Uterus (tissue), 2 donors: ENCODE measurements at regions not wholly inside any gene's neighbourhood (a gene's known extent, or its start where the extent isn't known, plus 50 kb on each side); places are given as distances from the start of the nearest gene placed in this dataset.

ENCODE experiments used
- CTCF ChIP-seq, 4 experiments: fragments of 200-600 bp in 2 of 4; fragments of 450-650 bp in 2 of 4; sonication (generic) in 2 of 4; IDR thresholded peaks; one replicate each; pipeline ENCODE4 v1.5.1; 2016 to 2019; ENCODE audit warnings: antibody characterized with exemption in 4 of 4, mild to moderate bottlenecking in 2 of 4, moderate library complexity in 1 of 4
- POLR2A ChIP-seq, 2 donors: fragments of 450-650 bp; IDR thresholded peaks; one replicate each; pipeline ENCODE4 v1.6.1; 2016; ENCODE audit warnings: antibody characterized with exemption in 2 of 2, mild to moderate bottlenecking in 1 of 2, moderate library complexity in 1 of 2

GRCh38 chr7:121753944-121754343 is 119.0 kb upstream of the PTPRZ1 start:
- TF ChIP-seq CTCF (IDR thresholded peaks at IDR 0.05) (no peak), POLR2A (IDR thresholded peaks at IDR 0.05) (no peak)
